HG03565 (cell line): ENCODE measurements at regions not wholly inside any gene's neighbourhood (a gene's known extent, or its start where the extent isn't known, plus 50 kb on each side); places are given as distances from the start of the nearest gene placed in this dataset.

Experiments
- ATAC-seq: cut with Tn5 transposase; IDR thresholded peaks from one replicate; pipeline ENCODE4 v1.9.1; 2021; ENCODE audit warnings: mild to moderate bottlenecking, moderate library complexity; ENCODE audit not compliant: unreplicated experiment

DNA sequence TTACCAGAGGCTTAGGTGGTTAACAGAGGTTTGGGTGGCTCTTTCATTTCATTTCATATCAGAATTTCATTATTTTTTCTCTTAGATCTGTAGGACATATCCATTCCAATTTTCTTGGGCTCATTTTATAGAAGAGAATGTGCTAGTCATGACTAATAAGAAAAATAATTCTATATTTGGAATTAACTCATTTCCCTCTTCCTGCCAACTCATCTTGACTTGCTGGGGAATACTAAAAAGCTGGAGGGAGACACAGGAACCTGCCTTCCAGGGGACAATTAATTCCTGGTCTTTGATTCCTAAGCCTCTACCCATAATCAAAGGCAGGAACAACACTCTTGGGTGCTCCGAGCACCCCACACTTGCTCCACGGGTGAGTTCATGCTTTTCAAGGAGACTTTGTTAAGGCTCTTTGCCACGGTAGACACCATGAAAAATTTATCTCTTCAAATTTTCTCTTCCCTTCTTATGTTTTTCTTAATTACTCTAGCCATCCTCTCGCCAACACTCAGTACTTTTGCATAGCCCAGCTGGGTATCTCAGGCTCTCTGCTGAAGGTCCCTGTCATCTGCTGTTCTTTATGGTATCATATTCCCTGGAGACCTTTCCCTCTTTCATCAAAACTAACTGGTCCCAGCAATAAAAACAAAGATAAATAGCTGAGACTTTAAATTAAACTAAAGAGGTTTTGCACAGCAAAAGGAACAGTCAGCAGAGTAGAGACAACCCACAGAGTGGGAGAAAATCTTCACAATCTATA, 273.9 kb downstream of the NPR3 start:
- ATAC-seq, result no peak

DNA sequence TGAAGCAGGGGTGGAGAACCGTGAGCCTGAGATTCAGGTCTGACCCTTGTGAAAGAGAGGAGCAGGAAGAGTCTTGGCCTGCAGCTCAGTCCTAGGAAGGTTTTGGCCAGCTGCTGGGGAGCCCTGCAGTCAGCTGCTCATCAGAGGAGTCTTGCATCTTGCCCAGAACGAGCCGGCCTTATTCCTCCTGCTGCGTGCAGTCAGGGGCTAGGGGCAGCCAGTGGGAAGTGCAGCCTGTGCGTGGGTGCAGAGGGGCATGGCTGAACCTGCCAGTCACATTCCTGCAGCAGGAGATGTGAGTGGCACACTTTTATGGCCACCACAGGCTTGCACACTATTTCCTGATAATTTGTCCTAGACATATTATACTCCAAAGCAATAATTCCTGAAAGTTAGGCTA, 278.7 kb downstream of the NPR3 start:
- no peak for ATAC-seq

DNA sequence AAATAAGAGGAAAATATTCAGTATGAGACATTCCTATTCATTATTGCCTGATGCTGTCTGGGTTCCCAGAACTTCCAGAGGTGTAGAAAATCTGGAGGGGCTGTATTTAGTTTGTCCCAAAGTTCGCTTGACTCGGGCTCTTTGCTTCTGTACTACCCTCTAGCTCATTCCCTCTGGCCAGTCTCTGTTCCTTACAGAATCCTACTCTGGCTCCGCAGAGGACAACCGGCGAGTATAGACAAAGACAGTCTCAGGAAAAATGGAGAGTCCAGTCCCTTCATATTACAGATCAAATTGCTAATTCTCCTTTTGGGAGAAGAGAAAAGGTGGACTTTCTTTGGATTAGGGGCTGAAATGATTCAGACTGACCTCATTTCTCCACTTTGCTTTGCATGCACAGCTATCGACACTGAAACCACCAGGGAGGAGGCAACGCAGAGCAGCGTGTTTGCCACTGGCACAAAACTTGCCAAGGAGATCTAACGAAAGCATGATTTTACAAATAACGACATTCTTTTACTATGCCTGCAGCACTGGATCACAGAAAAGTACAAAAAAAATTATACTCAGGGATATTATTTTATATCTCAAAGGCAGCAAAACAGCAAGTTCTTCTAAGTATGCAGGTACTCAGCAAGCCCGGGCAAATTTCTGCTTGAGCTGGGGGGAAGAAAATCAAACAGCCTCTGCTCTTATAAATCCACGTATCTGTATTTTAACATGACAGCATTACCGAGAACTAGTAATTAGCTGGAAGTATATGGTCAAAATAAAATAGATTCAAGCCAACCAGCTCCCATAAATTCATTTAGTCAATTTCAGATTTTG, 279.7 kb downstream of the NPR3 start:
- ATAC-seq, result no peak

DNA sequence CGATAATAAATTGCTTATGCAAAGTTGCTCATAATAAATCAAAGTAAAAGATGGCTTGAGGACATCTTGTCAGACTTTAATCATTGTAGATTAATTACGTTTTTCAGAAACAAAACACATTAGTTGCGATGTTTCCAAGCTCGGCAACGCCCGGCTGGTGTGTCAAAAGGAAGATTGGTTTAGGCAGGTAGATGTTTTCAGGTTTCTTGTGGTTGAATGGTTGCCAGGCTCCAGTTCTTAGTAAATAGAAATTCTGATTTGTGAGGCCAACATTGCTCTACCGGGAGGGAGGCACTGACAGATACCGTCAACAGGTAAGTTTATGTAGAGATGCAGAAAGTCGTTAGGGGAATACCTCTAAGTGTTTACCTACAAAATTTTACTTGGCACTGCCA, 280.3 kb downstream of the NPR3 start:
- ATAC-seq, result no peak

DNA sequence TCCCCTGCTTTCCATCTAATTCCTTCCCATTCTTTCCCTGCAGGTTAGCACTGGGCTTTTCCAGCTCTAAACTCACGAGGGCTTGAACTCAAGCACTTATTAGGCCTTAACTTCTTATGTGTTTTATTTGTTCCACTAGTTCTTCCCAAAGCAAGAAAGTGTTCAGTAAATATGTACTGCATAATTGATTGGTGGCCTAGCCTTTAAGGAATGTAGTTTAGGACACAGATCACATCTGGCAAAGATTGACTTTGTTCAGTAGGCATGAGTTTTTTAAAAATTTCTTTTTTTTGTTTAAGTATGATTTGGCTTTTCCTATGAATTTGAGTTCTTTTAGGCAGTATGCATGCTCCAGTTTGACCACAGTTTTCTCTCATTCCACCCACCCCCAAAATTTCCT, 285.2 kb downstream of the NPR3 start:
- ATAC-seq, result no peak

DNA sequence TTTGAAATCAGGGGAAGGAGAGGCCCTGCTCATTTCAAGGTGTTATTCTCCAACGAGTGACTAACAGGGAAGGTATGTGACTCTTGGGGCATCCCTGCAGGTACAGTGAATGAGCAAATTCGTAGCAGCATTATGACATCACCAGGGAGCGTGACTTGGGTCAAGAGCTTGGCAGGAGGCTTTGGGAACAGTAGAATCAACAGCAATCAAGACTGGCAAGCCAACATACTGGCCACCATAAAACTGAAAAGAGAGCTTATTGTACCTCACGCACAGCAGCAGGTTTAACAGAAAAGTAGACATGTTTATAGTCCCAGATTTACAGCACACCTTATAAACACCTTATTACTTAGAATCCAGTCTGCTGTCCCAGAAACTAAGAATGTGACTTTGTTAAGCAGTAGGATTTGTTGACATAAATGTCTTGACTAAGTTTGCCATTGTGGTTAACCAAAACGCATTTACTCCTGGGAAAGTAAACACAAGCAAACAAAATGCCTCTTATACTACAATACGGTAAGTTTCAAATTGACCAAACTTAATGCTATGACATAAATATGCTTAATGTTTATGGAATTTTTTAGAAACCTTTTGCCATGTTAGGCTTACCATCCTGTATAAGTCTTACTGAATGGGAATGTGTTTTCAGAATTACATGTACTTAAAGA, 297.8 kb downstream of the NPR3 start:
- ATAC-seq, result no peak

DNA sequence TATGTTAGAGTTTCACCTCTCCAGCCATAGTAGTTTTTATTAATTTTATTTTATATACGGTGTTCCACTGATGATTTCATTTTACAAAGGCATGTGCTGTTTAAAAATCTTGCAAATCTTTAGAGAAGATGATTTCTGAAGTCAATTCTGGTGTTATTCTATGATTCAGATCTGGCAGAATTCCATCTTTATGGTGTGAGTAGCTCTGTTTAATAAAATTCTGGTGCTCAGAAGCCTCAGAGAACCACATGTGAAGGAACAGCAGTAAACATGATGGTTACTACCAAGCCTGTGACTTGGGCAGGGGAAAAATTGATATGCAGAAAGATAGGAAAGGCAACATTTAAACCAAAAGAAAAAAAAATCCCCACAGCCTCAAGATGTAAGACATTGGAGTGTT, 299.7 kb downstream of the NPR3 start:
- no peak for ATAC-seq

DNA sequence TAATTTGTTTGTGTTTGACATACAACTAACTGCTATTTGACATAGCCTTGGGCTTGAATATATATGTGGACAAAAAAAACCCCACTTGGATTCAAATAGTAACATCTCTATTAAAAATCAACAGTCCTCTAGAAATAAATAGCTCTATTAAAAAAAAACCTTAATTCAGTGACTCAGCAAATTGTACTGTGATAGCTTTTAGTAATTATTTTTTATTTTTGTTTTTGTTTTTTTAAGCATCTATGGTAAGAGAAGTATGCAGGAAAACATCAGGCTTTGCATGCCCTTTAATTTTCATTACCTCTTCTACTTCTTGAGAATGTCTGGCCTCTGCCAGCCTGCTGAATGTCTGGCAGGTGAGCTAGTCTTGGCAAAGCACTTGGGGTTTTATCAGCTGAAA, 300.7 kb downstream of the NPR3 start:
- ATAC-seq, result no peak

DNA sequence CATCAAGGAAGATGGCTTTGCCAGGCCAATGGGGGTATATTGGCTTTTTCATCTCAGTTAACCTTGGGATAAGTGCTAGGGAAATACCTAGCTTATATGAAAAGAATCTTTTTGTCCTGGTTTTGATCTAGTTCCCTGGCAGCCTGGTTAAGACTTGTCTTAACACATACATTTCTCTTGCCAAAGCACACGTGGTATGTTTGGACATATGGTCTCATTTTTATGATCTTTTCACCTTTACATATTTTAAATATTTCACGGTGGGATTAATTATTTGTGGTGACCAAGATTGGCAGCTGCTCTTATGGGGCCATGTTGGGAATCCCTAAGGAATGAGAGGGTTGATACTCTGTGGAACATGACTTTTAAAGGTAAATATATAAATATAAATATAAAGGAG, 312.5 kb downstream of the NPR3 start:
- no peak for ATAC-seq

DNA sequence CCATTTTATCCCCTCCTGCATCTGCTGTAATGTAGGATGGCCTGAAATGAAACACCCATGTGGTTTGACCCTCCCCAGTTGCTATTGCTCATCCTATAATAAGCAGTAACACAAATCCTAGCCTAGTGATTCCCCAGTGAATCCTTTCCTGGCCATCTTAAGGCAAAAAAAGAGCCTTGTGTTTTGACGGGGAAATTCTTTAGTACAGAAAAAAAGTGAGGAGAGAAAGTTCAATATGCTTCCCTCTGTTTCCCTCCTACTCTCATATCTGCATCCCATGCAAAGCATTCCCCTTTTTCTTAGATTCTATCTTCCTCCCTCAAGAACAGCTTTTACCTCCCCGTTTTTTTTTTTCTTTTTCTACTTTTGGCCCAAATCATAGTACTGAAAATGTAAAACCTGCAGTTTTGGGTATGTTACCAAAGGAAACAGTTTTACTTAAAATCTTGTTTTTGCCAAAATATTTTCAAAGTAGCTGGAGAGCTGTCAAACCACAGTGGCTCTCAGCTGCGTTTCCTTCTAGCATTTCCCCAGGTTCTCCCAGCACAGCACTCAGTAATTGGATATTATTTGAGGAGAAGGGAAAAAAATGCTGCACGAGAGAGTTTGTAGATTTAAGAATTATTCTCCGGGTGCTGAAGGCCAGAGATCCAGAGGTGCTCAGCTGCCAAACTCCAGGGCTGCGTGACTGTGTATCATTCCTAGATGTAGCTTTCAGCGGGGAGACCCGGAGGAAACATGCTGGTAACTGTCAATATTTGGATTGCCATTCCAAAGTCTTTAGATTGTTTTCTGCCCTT, 321.4 kb downstream of the NPR3 start:
- no peak for ATAC-seq

DNA sequence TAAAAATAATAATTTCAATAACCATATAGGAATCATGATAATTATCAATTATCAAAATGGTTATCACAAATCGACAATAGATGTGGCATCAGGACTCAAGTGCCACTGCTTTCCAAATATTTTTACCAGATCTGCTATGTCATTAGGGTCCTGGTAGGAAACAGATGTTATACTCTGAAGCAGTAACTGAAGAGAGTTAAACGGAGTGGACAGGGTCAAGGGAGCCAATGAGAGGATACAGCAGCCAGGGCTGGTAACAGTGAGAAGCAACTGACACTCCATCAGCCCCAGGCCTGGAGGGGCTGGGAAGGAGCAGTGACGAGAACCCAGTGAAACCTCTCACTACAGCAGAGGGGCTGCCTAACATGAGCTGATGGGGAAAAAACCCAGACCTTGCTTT, 322.4 kb downstream of the NPR3 start:
- no peak for ATAC-seq

DNA sequence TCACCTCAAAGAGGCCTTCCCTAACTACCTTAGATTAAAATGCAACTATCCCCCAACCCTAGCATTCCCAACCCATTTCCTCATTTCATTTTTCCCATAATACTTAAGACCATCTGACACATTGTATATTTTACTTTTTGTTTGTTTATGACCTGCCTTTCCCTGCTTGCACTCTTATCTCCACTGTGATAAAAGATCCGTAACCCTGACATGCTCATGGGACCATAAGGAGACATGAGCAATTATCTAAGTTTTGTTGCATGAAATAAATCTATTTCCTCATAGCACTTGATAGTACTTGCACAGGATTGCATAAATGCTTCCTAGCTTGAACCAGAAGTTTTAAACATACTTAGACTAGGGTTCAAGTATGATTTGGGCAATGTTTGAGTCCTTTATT, 323.7 kb downstream of the NPR3 start:
- ATAC-seq, result no peak

DNA sequence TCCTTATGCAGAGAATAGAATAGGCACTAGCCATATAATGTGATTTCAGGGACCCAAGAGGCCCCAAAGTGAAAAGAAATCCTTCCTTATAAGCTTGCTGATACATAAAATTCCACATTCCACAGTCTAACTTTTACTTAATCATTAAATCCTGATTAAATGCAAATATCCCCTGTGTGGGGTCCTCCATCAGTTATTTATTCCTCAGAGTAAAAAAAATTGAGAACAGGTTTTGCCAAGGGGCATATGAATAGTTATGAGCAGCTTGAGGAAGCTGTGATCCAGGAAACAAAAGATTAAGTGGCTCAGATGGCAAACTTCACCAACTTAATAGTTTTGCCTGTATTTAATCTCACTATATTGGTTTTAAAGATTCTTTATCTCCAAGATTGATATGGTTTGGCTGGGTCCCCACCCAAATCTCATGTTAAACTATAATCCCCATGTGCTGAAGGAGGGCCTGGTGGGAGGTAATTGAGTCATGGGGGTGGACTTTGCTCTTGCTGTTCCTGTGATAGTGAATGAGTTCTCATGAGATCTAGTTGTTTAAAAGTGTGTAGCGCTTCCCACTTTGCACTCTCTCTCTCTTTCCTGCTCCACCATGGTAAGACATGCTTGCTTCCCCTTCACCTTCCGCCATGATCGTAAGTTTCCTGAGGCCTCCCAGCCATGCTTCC, 324.9 kb downstream of the NPR3 start:
- ATAC-seq, result no peak

DNA sequence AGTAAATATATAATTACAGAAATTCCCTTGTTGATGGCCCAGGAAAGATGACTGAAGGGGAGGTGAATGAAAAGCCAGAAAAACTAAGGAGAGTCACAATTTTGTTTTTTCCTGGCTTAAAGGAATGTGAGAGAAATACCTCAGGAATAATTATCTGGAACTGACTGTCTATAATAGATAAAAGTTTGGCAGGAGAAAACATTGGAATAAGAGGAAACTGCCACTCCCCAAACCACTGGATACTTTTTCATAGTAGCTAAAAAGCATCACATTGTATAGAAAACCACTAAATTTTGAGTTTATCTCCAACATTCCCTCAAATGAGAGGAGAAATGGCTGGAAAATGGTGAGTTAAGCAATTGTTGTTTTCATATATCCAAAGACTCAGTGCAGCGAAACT, 326.0 kb downstream of the NPR3 start:
- no peak for ATAC-seq

DNA sequence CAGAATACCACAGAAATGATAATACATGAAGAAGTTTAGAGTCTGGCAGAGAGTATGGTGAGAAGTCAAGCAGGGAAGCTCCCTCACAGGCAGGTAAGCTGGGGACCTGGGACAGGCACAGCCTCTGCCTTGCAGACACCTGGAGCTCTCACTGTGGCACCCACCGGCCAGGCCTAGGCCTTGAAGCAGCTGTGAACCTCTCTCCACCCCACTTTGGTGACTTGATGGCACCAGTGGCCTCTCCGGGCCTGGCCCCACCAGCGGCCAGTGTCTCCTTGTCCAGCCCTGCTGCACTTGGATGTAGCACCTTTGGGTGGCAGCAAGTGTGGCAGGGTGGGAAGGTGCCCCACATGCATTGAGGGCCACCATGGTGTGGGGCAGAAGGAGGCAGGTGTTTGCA, 330.5 kb downstream of the NPR3 start:
- ATAC-seq, result no peak

DNA sequence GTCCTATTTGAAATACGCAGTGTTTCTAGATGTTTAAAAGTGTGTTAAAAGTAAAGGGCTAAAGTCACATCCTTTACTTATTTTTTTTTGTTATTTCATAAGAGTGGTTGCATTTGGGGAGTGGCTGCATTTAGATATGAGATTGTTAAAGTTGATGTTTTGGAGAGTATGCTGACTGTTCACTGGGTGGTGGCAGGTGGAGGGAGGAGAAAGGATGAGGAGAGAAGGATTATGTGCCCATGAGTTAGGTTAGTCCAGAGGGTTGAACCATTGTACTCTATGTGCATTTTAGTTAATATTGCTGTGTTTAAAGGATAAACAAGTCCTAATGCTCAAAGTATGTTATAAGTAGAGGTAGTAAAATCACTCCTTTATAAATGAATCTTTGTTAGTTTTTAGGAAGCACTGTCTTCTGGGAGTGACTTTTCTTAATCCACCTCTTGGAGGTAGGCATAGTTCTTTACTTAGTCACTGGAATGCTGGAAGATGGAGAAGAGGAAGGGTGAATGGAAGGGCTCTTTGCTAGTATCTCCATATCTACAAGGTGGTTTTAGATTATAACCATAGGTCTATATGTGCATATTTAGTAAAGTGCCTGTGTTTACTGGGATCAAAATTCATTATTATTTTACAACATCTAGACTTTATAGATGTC, 332.3 kb downstream of the NPR3 start:
- no peak for ATAC-seq

DNA sequence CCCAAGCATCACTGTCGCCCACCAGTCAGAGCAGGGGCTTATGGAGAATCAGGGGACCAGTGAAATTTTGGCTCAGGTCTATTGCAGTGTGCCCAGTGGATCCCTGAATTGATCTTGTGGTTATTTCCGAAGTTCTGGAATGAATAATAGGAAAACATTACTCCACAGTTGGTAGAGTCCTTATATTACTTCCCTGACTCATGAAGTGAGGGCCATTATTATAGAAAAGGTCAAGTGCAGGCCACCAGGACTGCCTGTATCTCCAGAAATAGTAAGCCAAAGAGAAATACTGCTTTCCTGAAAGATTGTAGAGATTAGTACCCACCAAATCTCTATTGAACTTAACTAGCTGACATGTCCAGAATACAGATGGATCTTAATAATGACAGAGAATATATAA, 335.0 kb downstream of the NPR3 start:
- ATAC-seq, result no peak

DNA sequence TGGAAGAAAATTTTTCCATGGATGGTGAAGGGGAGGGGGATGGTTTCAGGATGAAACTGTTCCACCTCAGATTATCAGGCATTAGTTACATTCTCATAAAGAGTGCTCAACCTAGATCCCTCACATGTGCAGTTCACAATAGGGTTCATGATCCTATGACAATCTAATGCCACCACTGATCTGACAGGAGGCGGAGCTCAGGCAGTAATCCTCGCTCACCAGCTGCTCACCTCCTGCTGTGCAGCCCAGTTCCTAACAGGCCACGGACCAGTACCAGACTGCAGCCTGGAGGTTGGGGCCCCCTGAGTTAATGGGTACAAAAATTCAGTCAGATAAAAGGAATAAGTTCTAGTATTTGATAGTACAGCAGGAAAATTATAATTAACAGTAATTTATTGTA, 337.2 kb downstream of the NPR3 start:
- ATAC-seq, result no peak

DNA sequence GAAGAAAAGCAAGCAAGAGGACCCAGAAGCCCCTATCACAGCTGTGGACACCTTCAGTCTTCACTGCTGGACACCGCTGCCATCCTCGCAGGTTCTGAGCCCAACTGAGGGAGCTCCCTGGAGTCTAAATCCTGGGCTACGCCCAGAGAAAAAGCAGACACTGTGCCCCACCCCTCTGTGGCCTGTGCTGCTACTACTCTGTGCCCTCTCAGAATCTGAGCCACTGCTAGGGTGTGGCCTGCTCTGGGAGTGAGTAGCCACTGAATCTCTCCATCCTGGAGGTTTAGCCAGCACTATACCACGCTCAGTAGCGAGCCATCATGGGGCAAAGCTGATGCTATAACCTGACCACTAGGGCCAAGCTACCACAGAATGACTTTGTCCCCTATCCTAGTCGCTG, 338.2 kb downstream of the NPR3 start:
- no peak for ATAC-seq

DNA sequence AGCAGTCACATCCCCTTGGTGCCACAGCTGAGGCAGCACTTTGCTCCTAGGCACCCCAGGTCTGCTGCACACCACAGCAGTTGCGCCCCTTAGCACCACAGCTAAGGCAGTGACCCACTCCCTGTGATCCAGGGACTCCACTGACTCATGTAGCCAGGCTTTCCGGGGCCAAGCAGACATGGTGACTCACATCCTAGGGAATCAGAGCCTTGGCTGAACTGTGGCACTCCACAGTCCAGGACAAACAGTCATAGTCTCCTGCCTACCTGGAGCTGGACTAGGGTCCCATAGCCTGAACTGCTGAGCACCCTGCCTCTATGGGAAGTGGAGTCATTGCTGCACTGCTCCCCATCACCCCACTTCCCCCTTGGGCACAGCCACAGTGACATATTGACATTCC, 338.7 kb downstream of the NPR3 start:
- ATAC-seq, result no peak
